SK-N-SH (cell line): ENCODE measurements at regions not wholly inside any gene's neighbourhood (a gene's known extent, or its start where the extent isn't known, plus 50 kb on each side); places are given as distances from the start of the nearest gene placed in this dataset.

Source experiments
- CTCF ChIA-PET: fragments of 300-600, 350-600 bp; formaldehyde crosslinking; extraction: SDS; loops from one replicate; lab custom pipeline; 2021; lab: Yijun Ruan, JAX
- POLR2A ChIA-PET: fragments of 350-600 bp; sonication (Branson Sonifier 250); formaldehyde crosslinking; extraction: SDS; loops from one replicate; lab custom pipeline; 2020; ENCODE audit warnings: antibody characterized with exemption, inconsistent platforms; lab: Yijun Ruan, JAX
- DNase-seq: peaks from one replicate; pipeline ENCODE4 v3.0.0; 2012
- H2AFZ ChIP-seq: fragments of 200-600 bp; sonication (generic); 2 replicates; pipeline ENCODE4 v1.8.1; 2016; ENCODE audit warnings: antibody characterized with exemption, mild to moderate bottlenecking, low read depth
- H3F3A ChIP-seq: fragments of 200-600 bp; sonication (generic); replicated peaks from 2 replicates; pipeline ENCODE3; 2016; ENCODE audit warnings: antibody characterized with exemption, mild to moderate bottlenecking; ENCODE audit not compliant: insufficient read depth
- H3K27ac ChIP-seq, 2 experiments: fragments of 200-500 bp in 1 of 2; fragments of 200-600 bp in 1 of 2; sonication (Bioruptor generic) in 1 of 2; sonication (generic), shearing (Covaris generic) in 1 of 2; 2 replicates each; pipeline versions ENCODE4 v1.5.1 to v1.6.1; 2014 to 2016; ENCODE audit warnings: low read depth in 2 of 2, inconsistent platforms in 1 of 2, low read length in 1 of 2, mild to moderate bottlenecking in 1 of 2, mixed read lengths in 1 of 2
- H3K27me3 ChIP-seq: fragments of 200-600 bp; sonication (generic), shearing (Covaris generic); 2 replicates; pipeline ENCODE4 v1.6.1; 2016; ENCODE audit warnings: mixed run types; ENCODE audit not compliant: insufficient read depth
- H3K36me3 ChIP-seq, 2 experiments: fragments of 200-500 bp in 1 of 2; fragments of 200-600 bp in 1 of 2; sonication (Bioruptor generic) in 1 of 2; sonication (generic) in 1 of 2; replicated peaks in 1 of 2; 2 replicates each; pipeline versions ENCODE3 to v1.5.1; 2014 to 2016; ENCODE audit warnings: low read length in 1 of 2, mild to moderate bottlenecking in 1 of 2; ENCODE audit not compliant: insufficient read depth in 2 of 2, control insufficient read depth in 1 of 2
- H3K4me1 ChIP-seq, 2 experiments: fragments of 200-500 bp in 1 of 2; fragments of 200-600 bp in 1 of 2; sonication (Bioruptor generic) in 1 of 2; sonication (generic), shearing (Covaris generic) in 1 of 2; 2 replicates each; pipeline versions ENCODE4 v1.5.1 to v1.6.1; 2014 to 2016; ENCODE audit warnings: low read depth in 1 of 2, low read length in 1 of 2, mixed run types in 1 of 2; ENCODE audit not compliant: insufficient read depth in 2 of 2, control insufficient read depth in 1 of 2
- H3K4me2 ChIP-seq: fragments of 200-600 bp; sonication (generic), shearing (Covaris generic); 2 replicates; pipeline ENCODE4 v1.6.1; 2017; ENCODE audit warnings: mixed run types
- H3K4me3 ChIP-seq, 2 experiments: fragments of 200-500 bp in 1 of 2; fragments of 200-600 bp in 1 of 2; sonication (Bioruptor generic) in 1 of 2; sonication (generic), shearing (Covaris generic) in 1 of 2; 2 replicates each; pipeline versions ENCODE4 v1.5.1 to v1.8.1; 2014 to 2016; ENCODE audit warnings: low read depth in 2 of 2, inconsistent platforms in 1 of 2, low read length in 1 of 2, mild to moderate bottlenecking in 1 of 2, mixed read lengths in 1 of 2, moderate library complexity in 1 of 2
- H3K79me2 ChIP-seq: fragments of 200-600 bp; sonication (generic); 2 replicates; pipeline ENCODE4 v1.8.1; 2017; ENCODE audit warnings: mild to moderate bottlenecking; ENCODE audit not compliant: insufficient read depth
- H3K9ac ChIP-seq: fragments of 200-600 bp; sonication (generic); 2 replicates; pipeline ENCODE4 v1.6.1; 2017; ENCODE audit warnings: mixed run types
- H3K9me2 ChIP-seq: fragments of 200-600 bp; sonication (generic); 2 replicates; pipeline ENCODE4 v1.6.1; 2017; ENCODE audit warnings: mixed run types
- H3K9me3 ChIP-seq: fragments of 200-600 bp; sonication (generic); 2 replicates; pipeline ENCODE4 v1.6.1; 2017; ENCODE audit warnings: mixed run types, mild to moderate bottlenecking, moderate library complexity
- H4K20me1 ChIP-seq: fragments of 200-600 bp; sonication (generic); 2 replicates; pipeline ENCODE4 v1.6.1; 2017; ENCODE audit warnings: mild to moderate bottlenecking, mixed run types; ENCODE audit not compliant: insufficient read depth
- ELF1 ChIP-seq: IDR thresholded peaks from 2 replicates; pipeline ENCODE4 v1.4.0; 2012
- FOXJ3 ChIP-seq: sonication (generic); formaldehyde crosslinking; IDR thresholded peaks from 2 replicates; pipeline ENCODE4 v1.5.1; 2020; ENCODE audit warnings: mild to moderate bottlenecking, missing genetic modification reagents
- FOXM1 ChIP-seq: IDR thresholded peaks from 2 replicates; pipeline ENCODE4 v1.4.0; 2012; ENCODE audit warnings: low read depth, mild to moderate bottlenecking
- JUND ChIP-seq: IDR thresholded peaks from 2 replicates; pipeline ENCODE4 v1.4.0; 2012
- MXI1 ChIP-seq: IDR thresholded peaks from 2 replicates; pipeline ENCODE4 v1.6.1; 2012; ENCODE audit warnings: mild to moderate bottlenecking, low read depth, low read length, improper control_type of control experiment
- NFIC ChIP-seq: IDR thresholded peaks from 2 replicates; pipeline ENCODE4 v1.4.0; 2012; ENCODE audit warnings: borderline replicate concordance
- POLR2AphosphoS5 ChIP-seq: IDR thresholded peaks from 2 replicates; pipeline ENCODE4 v1.6.1; 2012; ENCODE audit warnings: low read depth, low read length
- RCOR1 ChIP-seq: fragments of 150-350 bp; IDR thresholded peaks from 2 replicates; pipeline ENCODE4 v1.6.1; 2017; ENCODE audit warnings: antibody characterized with exemption, low read length
- RFX5 ChIP-seq: IDR thresholded peaks from 2 replicates; pipeline ENCODE4 v1.6.1; 2012; ENCODE audit warnings: mild to moderate bottlenecking, improper control_type of control experiment, low read length
- RXRA ChIP-seq: IDR thresholded peaks from 2 replicates; pipeline ENCODE4 v1.4.0; 2012; ENCODE audit warnings: low read depth, mild to moderate bottlenecking, borderline replicate concordance
- SMC3 ChIP-seq: IDR thresholded peaks from 2 replicates; pipeline ENCODE4 v1.6.1; 2012; ENCODE audit warnings: low read depth, low read length, improper control_type of control experiment
- TAF1 ChIP-seq: IDR thresholded peaks from 2 replicates; pipeline ENCODE4 v1.6.1; 2012; ENCODE audit warnings: low read depth, mild to moderate bottlenecking, low read length, moderate library complexity, borderline replicate concordance
- TCF12 ChIP-seq: IDR thresholded peaks from 2 replicates; pipeline ENCODE4 v1.4.0; 2012
- YY1 ChIP-seq: IDR thresholded peaks from 2 replicates; pipeline ENCODE4 v1.4.0; 2012; ENCODE audit warnings: low read depth, mild to moderate bottlenecking
- WGBS: methylation state at CpG from one replicate; pipeline ENCODE4 v1.1.6; 2017; ENCODE audit warnings: low lambda C conversion rate; 5-methylcytosine and 5-hydroxymethylcytosine counted together
- TF ChIP-seq, protein P1 (sequence below): fragments of 150-350 bp; IDR thresholded peaks from 2 replicates; pipeline ENCODE4 v1.6.1; 2017; ENCODE audit warnings: antibody characterized with exemption, low read length, low read depth, borderline replicate concordance
- TF ChIP-seq, protein P2 (sequence below): IDR thresholded peaks from 2 replicates; pipeline ENCODE4 v1.6.1; 2012; ENCODE audit warnings: mild to moderate bottlenecking, low read depth, low read length, moderate library complexity
- TF ChIP-seq, protein P3 (sequence below): IDR thresholded peaks from 2 replicates; pipeline ENCODE4 v1.4.0; 2012; ENCODE audit warnings: low read depth

DNA sequence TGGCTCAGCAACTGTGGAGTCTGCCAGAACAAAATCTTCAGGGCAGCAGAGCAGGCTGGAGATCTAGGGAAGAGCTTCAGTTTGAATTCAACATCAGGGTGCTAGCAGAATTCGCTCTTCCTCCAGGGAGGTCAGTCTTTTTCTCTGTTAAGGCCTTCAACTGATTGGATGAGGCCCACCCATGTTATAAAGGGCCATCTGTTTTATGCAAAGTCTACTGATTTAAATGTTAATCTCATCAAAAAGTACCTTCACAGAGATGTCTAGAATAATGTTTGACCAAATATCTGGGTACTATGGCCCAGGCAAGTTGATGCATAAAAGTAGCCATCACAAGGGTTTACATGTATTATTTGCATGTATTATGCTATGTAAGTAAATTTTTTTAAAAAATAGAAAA lies 378.4 kb downstream of the BTG1 start:
- Histone ChIP-seq H3K9me2 (no peaks in the 10 kb centered on the region), H3K27ac (no peak overlapping the region), H3K9ac (no peak overlapping the region), H3K79me2 (no peaks in the 10 kb centered on the region), H2AFZ (no peak overlapping the region), H3K9me3 (no peaks in the 10 kb centered on the region), H3K4me1 (no peaks in the 10 kb centered on the region), H3K4me3 (no peak overlapping the region), H3K4me2 (no peak overlapping the region), H3K36me3 (no peaks in the 10 kb centered on the region), H3F3A (no peaks in the 10 kb centered on the region), H3K27me3 (no peaks in the 10 kb centered on the region), H4K20me1 (no peaks in the 10 kb centered on the region)
- ChIA-PET CTCF (interaction anchor here (1.0 kb wide), 1 partner anchor 21 kb away, joined by 3 read pairs; no protein-coding TSS in a partner anchor), POLR2A (no interaction called here)
- 40% methylated on average over 1 of the region's 1 CpG for WGBS
- no peak for DNase-seq
- TF ChIP-seq FOXJ3 (CRISPR knock-in tag) (no peak), FOXM1 (no peak)

DNA sequence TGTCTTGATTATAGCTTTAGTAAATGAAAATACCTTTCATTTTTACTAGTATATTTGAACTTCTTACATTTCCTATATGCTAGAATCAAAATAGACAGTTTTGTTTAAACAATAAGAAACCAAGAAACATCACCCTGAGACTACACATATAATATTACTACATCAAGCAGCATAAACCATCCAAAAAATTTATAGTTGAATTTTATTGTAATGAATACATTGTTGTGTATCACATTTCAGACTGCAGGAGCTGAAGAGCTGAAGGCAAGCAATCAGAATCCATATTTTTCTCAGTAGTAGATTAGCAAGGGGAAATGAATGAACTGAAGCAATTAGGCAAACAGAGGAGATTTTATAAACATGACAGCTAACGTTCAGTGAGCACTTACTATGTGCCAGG lies 379.2 kb downstream of the BTG1 start:
- Histone ChIP-seq H3K4me3 (no peak overlapping the region), H3K9me3 (no peaks in the 10 kb centered on the region), H3K79me2 (no peaks in the 10 kb centered on the region), H2AFZ (no peak overlapping the region), H3F3A (no peaks in the 10 kb centered on the region), H3K4me2 (no peak overlapping the region), H3K4me1 (no peaks in the 10 kb centered on the region), H4K20me1 (no peaks in the 10 kb centered on the region), H3K27me3 (no peaks in the 10 kb centered on the region), H3K36me3 (no peaks in the 10 kb centered on the region), H3K9me2 (no peaks in the 10 kb centered on the region), H3K9ac (no peak overlapping the region), H3K27ac (no peak overlapping the region)
- 29% methylated on average over 1 of the region's 1 CpG for WGBS
- no peak for TF ChIP-seq POLR2AphosphoS5
- TF ChIP-seq YY1 = no peak
- TF ChIP-seq FOXM1 = no peak
- TF ChIP-seq, protein P1, sequence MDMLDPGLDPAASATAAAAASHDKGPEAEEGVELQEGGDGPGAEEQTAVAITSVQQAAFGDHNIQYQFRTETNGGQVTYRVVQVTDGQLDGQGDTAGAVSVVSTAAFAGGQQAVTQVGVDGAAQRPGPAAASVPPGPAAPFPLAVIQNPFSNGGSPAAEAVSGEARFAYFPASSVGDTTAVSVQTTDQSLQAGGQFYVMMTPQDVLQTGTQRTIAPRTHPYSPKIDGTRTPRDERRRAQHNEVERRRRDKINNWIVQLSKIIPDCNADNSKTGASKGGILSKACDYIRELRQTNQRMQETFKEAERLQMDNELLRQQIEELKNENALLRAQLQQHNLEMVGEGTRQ = no peak
- no peak for TF ChIP-seq NFIC
- CTCF ChIA-PET = interaction anchor here (1.0 kb wide), 1 partner anchor 22 kb away, joined by 3 read pairs; no protein-coding TSS in a partner anchor
- POLR2A ChIA-PET = no interaction called here
- DNase-seq = no peak

DNA sequence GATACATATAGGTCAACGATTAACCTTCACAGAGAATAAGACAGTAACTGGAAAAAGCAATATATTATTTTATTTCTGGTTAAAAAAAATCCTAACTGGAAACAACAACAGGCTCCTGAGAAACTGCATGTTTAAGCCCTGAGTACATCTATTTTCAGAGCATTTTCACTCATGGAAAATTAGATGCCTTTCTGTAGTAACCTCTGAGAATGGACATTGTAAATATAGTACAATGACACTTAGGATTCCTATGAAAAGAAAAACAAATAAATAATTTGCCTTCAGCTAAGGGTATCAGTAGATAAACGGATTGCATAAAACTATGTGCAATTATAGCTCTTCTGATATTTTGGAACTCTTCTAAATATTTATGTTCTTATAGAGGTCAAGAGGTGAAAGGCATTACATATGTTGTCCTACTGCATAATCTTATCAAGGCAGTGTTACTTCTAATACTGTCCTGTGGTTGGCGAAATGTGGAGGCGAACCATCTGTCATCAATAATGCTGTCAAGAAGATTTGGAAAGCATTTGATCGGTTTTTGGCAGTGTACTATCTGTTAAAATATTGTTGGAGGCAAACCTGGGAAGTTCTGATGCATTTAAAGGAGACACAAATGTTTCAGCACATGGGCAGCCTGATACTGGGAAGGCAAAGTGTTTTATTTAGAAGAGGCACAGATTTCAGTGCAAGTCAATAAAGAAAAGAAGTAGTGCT lies 381.8 kb downstream of the BTG1 start:
- DNase-seq = no peak
- no peak overlapping the region for H3K9ac ChIP-seq
- H3K36me3 ChIP-seq = no peaks in the 10 kb centered on the region
- WGBS = 36% methylated on average over 5 of the region's 5 CpGs
- H3K9me3 ChIP-seq = no peaks in the 10 kb centered on the region
- H3K4me2 ChIP-seq = no peak overlapping the region
- H3K4me1 ChIP-seq = no peaks in the 10 kb centered on the region
- H3K79me2 ChIP-seq = no peaks in the 10 kb centered on the region
- no peak overlapping the region for H3K4me3 ChIP-seq
- H2AFZ ChIP-seq = no peak overlapping the region
- H3K27me3 ChIP-seq = no peaks in the 10 kb centered on the region
- no peaks in the 10 kb centered on the region for H3K9me2 ChIP-seq
- ChIA-PET POLR2A (no interaction called here), CTCF (interaction anchor here (1.4 kb wide), 1 partner anchor 32 kb away, joined by 3 read pairs; no protein-coding TSS in a partner anchor)
- H3K27ac ChIP-seq = no peak overlapping the region
- H4K20me1 ChIP-seq = no peaks in the 10 kb centered on the region
- H3F3A ChIP-seq = no peaks in the 10 kb centered on the region
- TF ChIP-seq FOXM1 = no peak
- TF ChIP-seq JUND = no peak
- no peak for TF ChIP-seq RFX5
- no peak for TF ChIP-seq RCOR1
- TF ChIP-seq SMC3 = no peak
- no peak for TF ChIP-seq MXI1
- TF ChIP-seq RXRA = no peak
- TF ChIP-seq YY1 = no peak
- TF ChIP-seq, protein P2, sequence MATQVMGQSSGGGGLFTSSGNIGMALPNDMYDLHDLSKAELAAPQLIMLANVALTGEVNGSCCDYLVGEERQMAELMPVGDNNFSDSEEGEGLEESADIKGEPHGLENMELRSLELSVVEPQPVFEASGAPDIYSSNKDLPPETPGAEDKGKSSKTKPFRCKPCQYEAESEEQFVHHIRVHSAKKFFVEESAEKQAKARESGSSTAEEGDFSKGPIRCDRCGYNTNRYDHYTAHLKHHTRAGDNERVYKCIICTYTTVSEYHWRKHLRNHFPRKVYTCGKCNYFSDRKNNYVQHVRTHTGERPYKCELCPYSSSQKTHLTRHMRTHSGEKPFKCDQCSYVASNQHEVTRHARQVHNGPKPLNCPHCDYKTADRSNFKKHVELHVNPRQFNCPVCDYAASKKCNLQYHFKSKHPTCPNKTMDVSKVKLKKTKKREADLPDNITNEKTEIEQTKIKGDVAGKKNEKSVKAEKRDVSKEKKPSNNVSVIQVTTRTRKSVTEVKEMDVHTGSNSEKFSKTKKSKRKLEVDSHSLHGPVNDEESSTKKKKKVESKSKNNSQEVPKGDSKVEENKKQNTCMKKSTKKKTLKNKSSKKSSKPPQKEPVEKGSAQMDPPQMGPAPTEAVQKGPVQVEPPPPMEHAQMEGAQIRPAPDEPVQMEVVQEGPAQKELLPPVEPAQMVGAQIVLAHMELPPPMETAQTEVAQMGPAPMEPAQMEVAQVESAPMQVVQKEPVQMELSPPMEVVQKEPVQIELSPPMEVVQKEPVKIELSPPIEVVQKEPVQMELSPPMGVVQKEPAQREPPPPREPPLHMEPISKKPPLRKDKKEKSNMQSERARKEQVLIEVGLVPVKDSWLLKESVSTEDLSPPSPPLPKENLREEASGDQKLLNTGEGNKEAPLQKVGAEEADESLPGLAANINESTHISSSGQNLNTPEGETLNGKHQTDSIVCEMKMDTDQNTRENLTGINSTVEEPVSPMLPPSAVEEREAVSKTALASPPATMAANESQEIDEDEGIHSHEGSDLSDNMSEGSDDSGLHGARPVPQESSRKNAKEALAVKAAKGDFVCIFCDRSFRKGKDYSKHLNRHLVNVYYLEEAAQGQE = no peak
- TF ChIP-seq, protein P3, sequence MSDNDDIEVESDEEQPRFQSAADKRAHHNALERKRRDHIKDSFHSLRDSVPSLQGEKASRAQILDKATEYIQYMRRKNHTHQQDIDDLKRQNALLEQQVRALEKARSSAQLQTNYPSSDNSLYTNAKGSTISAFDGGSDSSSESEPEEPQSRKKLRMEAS = no peak
- TF ChIP-seq TAF1 = no peak
- no peak for TF ChIP-seq ELF1
- TF ChIP-seq TCF12 = no peak
